LNCaP clone FGC (cell line): ENCODE measurements at regions not wholly inside any gene's neighbourhood (a gene's known extent, or its start where the extent isn't known, plus 50 kb on each side); places are given as distances from the start of the nearest gene placed in this dataset.

Experiments
- DNase-seq: peaks from one replicate; pipeline ENCODE4 v3.0.0-alpha.2; 2011; ENCODE audit warnings: low read depth
- H3K4me3 ChIP-seq: 2 replicates; pipeline ENCODE4 v1.5.1; 2011; ENCODE audit warnings: mild to moderate bottlenecking, low read depth, low read length, control low read depth
- CTCF ChIP-seq: IDR thresholded peaks from 2 replicates; pipeline ENCODE4 v1.5.1; 2012; ENCODE audit warnings: mild to moderate bottlenecking; ENCODE audit not compliant: control insufficient read depth, insufficient read depth; ENCODE audit errors: extremely low read depth

- no peak overlapping the region for H3K4me3 ChIP-seq
- no peak for TF ChIP-seq CTCF
- no peak for DNase-seq
These were observed 161.8 kb upstream of the ASCC3 start for GRCh38 chr6:101042966-101043365.

- no peak for TF ChIP-seq CTCF
- no peak for DNase-seq
- no peak overlapping the region for H3K4me3 ChIP-seq
These were observed 177.2 kb upstream of the ASCC3 start for GRCh38 chr6:101058296-101058695.

DNA sequence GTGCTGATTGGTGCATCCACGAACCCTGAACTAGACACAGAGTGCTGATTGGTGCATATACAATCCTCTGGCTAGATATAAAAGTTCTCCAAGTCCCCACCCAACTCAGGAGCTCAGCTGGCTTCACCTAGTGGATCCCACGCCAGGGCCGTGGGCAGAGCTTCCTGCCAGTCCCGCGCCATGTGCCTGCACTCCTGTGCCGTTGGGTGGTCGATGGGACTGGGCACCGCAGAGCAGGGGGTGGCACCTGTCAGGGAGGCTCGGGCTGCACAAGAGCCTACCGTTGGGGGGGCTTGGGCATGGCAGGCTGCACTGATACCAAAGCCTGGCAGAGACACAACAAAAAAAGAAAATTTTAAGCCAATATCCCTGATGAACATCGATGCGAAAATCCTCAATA is 185.4 kb upstream of the ASCC3 start:
- H3K4me3 ChIP-seq: no peak overlapping the region
- no peak for TF ChIP-seq CTCF
- no peak for DNase-seq

DNA sequence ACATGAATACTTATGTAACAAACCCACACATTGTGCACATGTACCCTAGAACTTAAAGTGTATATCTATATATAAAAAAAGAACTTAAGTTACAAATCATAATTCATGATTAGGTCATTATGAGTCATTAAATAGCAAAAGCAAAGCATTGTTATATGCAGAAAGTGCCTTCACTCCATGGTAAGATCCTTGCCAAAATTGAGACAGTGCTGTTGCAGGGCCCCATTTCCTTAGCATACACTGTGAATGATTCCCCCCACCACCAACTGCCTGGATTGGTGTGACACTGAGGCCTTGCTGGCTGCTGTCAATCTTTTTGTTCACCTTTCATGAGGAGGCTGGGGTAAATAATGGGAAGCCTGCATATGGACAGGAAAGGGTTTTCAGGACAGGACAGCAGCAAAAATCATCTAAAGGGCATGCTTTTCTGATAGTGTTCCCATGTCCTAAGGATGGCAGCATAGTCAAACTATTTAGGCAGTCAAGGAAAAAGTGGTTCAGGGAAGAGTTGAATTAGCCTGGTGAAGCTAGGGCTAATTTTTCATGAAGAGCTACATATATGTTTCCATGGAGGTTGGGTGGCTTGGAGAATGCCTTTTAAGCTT is 188.2 kb upstream of the ASCC3 start:
- no peak for TF ChIP-seq CTCF
- DNase-seq: no peak
- H3K4me3 ChIP-seq: no peak overlapping the region

GRCh38 chr6:101070044-101070608 is 189.0 kb upstream of the ASCC3 start:
- TF ChIP-seq CTCF: no peak

GRCh38 chr6:101077344-101077743 is 196.2 kb upstream of the ASCC3 start:
- TF ChIP-seq CTCF: no peak
- no peak for DNase-seq
- no peak overlapping the region for H3K4me3 ChIP-seq

More at GRCh38 chr6:101070044-101070608, 189.0 kb upstream of the ASCC3 start:
- no peak overlapping the region for H3K4me3 ChIP-seq
- no peak for DNase-seq
